Hepatic stellate cell (primary cell): ENCODE measurements at regions not wholly inside any gene's neighbourhood (a gene's known extent, or its start where the extent isn't known, plus 50 kb on each side); places are given as distances from the start of the nearest gene placed in this dataset.
A peak's percentile ranks its signal among the peaks of the same experiment; 100 is the strongest.

Experiments used
- DNase-seq: peaks from one replicate; pipeline ENCODE4 v3.0.0; 2011; ENCODE audit warnings: low spot score

DNA sequence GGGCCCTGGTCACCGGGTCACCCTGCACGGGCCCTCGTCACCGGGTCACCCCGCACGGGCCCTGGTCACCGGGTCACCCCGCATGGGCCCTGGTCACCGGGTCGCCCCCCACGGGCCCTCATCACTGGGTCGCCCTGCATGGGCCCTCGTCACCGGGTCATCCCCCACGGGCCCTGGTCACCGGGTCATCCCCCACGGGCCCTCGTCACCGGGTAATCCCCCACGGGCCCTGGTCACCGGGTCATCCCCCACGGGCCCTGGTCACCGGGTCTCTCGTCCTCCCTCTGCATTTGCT, 77.6 kb downstream of the RIPK4 start:
- no peak for DNase-seq

DNA sequence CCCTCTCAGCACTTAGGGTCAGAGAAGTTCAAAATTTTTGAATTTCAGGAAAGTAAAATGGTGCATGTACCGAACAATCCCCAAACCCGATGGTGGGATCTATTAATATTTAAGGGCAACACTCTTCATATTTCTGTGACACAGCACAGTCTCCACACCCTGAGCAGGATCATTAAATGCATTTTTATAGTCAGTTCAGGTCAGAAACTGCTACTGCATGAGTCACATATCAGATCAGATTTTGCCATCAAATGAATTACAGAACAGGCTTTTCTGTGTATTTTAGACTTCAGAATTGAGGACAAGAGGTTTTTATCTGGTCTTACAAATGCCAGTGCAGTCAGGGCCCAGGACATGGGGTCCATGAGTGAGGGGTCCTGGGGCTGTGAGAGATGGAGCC, 79.2 kb downstream of the RIPK4 start:
- DNase-seq: no peak

DNA sequence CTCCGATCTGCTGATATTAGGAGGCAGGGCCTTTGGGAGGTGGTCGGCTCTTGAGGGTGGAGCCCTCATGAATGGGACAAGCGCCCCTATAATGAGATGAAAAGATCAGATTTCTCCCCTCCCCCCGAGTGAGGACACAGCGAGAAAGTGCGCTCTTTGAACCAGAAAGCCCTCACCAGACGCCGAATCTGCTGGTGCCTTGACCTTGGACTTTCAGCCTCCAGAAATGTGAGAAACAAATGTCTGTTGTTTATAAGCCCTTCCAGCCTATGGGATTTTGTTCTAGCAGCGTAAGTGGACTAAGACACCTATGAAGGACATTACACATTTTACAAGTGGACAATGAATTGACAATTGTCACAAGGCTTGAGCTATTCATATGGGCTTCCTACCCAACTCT, 80.2 kb downstream of the RIPK4 start:
- no peak for DNase-seq

DNA sequence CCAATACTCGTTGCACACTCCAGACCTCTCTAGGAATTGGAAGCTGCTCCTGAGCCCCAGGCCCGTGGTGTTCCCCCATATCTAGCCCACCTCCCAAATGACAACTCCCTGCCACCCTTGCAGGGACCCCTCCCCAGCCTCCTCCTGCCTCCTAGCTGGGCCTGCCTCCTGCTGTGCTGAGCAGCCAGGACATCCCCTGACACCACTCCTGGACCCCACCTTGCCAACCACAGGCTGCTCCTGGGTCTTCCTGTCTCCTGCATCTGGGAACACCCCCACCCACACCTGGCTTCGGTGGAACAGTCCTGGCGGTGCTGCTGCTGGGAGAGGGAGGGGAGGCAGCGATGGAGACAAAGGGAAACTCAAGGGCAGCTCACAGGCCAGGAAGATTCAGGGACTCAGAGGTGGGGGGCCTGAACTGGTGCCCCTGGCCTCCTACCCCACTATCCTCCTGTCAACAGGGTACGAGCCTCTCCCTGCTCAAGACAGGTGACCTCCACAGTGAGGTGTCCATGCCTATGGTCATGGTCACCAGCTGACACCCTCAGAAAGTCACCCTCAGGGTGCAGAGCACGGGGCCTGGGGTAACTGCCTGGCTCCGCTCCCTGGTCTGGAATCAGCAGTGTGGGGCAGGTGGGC, 81.2 kb downstream of the RIPK4 start:
- DNase-seq: no peak

DNA sequence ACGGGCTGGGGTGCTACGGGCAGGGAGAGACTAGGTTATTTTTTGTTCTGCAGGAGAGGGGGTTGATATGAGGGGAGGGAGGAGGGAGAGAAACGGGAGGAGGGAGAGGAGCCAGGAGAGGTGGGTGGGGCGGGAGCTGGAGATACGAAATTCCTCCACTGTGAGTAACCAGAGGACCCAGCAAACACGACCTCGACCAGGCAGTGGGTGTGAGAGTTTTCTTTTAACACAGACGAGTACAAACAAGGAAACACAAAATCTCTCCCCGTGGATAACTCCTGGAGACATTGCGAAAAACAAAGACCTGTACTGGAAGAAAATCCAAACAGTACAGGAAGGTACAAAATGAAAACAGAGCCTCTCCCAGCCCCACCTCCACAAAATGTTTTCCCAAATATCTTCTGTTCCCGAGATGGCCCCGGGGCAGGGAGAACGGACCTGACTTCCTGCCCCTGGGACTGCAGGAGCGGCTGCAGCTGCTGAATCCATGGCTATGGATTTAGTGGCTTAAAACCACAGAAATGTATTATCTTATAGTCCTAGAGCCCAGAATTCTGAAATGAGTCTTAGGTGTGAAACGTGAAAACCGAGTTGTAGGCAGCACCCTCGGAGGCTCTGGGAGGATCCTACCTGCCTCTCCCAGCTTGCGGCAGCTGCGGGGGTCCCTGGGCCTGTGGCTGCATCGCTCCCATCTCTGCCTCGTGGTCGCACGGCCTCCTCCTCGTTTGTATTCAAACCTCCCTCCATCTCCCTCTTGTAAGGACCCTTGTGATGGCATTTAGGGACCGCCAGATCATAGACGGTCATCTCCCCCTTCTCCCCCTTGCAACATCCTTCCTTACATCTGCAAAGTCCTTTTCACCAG, 82.2 kb downstream of the RIPK4 start:
- DNase-seq: peak; percentile 69

DNA sequence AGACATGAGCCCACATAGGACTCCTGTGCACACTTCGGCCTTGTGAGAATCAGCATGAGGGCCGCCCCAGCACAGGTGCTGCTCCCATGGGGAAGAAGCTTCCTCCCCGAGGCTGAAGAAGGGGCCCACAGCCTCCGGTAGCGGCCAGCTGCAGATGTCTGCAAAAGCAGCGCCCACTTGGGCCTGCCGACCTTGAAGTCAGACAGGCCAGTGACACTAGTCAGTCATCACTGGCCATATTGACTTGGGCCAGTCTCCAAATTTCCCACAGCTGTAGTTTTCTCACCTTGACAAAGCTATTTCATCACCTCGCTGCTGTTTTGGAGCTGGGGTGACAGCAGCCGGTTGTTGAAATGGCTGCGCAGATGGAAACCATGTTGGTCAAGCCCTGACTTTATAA, 83.0 kb downstream of the RIPK4 start:
- DNase-seq: no peak

DNA sequence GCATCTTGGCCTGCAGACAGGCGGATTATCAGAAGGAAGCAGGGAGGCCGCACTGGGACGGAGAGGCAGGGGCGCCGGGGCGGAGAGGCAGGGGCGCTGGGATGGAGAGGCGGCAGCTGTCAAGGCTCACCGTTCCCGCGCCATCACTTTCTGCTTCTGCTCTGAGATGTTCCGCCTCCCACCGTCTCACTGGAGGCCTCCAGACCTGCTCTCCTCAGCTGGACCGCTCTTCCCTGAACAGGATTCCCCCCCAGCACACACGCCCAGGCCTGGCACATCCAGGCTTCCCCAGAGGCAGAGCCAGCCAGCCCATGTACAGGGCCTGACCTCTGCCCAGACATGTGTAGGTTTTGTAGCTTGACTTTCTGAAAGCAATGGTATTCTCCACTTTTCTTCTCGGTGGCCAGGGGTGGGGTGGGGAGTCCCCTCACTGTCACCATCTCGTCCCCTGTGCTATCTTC, 84.1 kb downstream of the RIPK4 start:
- DNase-seq: no peak

DNA sequence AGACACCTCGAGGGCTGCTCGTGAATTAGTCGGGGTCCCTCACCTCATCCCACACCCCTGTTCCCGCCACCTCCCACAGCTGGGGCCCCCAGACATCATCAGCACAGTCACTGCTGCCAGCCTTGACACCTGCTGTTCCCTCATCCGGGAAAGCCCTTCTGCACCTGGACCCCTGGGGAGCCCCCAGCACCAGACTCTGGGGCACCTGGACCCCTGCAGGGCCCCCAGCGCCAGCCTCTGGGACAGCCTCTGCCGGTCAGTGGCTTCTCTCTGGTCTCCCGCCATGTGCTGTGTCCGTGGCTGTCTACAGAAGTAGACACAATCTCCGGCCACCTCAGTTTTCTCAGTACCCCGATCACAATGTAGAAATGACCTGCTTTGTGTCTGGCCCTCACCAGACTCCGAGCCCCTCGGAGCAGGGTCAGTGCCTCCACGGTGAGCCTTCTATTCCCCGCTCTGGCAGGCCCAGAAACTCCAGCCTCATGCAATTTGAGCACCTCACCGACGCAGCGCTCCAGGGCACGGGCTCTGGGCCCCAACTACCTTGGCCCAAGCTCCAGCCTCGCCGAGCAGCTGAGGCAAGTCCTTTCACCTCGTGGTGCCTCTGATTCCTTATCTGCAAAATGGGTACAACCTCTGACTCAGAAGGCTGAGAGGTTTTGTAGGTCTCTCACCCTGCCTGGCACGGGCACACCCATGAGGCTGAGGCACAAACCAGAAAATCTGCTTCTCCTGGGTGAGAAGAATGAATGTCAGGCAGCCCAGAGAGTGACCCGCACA, 84.7 kb downstream of the RIPK4 start:
- DNase-seq: no peak

DNA sequence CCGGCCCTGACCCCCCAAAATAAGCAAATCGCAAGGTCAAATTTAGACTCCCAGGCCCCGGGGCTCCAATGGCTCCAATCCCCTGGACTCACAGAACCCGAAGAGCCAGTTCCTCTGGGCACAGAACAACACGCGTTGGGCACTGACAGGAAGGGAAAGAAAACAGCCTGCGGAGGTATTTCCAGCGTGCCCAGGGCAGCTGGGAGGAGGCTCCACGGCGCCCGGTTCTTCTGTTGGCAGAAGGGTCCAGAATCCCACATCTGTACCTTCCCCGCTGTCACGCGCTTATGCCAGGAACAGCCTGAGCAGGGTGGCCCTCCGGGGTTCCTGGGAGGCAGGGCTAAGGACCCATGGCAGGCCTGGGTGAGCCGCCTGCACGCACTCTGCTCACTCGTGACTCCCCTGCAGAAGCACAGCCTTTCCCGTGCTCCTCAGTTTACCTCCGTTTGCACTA, 85.5 kb downstream of the RIPK4 start:
- no peak for DNase-seq

DNA sequence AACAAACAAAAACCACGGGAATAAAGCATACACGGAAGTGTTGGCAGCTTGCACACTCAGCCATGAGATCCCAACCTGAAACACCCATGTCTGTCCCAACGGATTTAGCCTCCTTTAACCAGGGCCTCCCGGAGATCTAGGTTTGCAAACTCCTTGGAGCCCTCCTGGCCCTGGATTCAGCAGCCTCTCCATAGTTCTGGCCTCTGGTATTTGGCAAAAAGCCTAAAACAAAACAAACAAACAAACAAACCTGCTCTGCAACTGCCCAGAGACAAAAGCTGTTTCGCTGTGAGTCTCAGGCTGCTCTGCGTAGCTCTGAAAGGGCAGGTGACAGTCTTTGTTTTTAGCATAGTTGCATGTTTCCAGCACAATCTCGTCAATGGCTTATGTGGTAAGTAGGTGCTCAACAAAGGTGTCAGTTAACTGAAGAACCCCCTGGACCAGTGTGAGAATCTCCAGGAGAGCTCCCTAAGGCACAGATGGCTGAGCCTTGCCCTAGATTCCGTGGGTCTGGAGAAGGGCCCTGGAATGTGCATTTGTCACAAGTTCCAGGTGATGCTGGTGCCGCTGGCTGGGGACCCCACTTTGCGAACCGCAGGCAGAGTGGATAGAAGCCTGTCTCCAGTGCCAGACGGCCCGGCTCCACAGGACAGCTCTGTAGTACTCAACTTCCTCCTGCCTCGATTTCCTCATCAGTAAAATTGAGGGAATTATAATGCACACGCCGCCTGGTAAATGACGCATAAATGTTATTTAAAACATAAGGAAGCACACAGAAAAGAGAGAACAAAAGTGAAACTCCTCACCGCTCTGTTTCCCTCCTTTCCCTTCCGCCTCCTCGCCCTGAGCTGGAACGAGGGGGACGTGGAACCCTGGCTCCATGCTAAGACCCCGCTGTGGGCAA, 86.2 kb downstream of the RIPK4 start:
- no peak for DNase-seq

DNA sequence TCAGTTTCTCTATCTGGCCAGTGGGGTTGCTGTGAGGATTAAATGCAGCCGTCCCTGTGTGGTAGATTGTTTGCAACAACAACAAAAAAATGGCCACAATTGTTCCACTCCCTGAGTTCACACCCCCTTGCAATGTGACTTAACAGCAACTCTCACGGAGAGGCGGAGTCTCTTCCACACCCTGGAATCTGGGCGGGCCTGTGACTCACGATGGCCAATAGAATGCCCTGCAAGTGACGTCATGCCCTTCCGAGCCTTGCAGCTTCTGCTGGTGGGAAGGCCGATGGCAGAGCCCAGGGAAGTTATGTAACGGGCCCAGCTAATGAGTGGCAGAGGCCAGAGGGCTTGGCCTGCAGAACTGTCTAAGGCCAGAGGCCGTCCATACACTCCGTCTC, 87.9 kb downstream of the RIPK4 start:
- peak; percentile 97 for DNase-seq

DNA sequence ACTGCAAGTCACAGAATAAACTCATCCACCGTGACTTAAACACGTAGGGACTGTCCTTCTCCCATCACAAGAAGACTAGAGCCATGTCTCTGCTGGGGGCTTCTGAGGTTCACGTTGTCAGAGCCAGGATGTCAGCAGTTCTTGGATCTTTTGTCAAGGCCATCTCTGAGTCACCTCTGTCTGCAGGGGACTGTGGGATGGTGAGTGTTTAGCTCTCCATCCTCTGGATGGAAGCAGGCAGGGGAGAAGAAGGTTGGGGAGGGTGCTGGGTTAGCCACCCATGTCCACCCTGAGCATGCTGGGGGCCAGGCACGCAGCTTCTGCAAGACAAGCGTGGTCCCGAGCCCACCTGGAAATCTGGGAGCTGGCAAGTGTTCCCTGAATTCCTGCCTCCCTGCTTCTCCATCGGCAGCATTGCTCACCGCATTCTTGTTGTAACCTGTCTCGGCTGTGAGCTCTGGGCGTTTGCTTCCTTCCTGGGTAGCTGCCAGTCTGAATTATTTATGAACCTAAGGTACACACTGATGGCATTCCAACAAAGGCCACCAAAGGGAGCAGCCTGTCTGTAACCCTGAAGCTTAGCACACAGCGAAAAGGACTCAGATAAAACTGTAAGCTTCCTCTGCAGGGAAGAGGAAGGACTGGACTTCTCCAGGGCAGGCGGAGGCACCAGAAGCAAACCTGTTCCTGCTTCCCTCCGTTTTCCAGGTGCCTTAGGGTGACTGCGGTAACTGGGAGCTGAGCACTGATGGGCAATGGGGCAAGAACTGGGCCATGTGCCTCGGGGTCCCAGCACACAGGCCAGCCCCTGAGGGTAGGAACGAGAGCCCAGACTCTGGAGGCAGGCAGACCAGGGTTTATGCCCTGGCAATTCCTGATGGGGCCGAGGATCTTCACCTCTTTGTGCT, 88.6 kb downstream of the RIPK4 start:
- no peak for DNase-seq

DNA sequence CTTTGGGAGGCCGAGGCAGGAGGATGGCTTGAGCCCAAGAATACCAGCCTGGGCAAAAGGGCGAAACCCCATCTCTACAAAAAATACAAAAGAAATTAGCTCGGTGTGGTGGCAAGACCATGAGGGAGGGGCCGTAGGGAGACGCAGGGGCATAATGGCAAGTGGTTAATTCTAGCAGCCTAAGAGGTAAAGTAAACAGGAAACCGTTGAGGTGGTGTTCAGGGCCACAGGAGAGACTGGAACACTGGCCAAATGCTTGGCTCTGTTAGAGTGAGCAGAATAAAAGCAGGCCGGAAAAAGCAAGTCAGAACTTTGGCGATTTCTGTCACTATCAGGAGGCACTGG, 89.2 kb downstream of the RIPK4 start:
- DNase-seq: no peak

DNA sequence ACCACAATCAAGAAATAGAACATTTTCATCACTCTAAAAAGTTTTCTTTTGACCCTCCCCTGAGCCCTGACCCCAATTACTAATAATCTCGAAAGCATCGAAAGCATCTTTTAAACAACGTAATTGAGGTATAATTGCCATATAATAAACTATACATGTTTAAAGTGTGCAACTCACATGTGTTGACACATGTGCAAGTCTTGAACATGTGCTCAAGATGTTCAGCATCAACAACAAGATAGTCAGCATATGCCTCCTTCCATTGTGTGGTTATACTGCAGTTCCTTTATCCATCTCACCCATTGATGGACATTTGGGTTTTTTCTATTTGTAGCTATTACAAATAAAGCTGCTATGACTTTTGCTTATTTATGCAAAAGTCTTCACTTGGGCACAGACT, 90.7 kb downstream of the RIPK4 start:
- no peak for DNase-seq

DNA sequence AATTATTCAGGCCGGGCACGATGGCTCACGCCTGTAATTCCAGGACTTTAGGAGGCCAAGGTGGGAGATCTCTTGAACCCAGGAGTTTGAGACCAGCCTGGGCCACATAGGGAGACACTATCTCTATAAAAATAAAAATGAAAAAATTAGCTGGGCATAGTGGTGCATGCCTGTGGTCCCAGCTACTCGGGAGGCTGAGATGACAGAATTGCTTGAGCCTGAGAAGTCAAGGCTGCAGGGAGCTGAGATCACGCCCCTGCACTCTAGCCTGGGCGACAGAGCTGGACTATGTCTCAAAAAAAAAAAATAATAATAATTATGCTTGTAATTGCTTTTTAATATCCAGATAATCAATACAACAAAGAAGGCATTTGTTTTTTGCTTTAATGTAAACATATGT, 91.3 kb downstream of the RIPK4 start:
- no peak for DNase-seq

DNA sequence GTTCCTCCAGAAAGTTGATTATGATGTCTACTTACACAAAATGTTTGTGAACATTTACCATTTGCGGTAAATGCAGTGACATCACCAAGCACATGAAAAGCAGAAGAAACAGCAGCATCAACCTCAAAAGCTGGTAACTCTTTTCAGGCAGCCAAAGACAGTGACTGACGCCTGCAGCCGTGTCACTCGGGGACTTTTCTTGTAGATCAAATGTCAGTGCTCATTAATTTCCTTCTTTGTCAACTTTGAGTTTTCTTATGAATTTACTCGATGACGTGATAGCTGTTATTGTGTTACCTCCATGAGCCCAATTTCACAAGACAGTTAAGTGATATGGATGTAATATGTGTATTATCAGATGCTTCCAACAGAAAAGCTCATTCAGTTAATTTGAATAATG, 92.5 kb downstream of the RIPK4 start:
- DNase-seq: no peak

DNA sequence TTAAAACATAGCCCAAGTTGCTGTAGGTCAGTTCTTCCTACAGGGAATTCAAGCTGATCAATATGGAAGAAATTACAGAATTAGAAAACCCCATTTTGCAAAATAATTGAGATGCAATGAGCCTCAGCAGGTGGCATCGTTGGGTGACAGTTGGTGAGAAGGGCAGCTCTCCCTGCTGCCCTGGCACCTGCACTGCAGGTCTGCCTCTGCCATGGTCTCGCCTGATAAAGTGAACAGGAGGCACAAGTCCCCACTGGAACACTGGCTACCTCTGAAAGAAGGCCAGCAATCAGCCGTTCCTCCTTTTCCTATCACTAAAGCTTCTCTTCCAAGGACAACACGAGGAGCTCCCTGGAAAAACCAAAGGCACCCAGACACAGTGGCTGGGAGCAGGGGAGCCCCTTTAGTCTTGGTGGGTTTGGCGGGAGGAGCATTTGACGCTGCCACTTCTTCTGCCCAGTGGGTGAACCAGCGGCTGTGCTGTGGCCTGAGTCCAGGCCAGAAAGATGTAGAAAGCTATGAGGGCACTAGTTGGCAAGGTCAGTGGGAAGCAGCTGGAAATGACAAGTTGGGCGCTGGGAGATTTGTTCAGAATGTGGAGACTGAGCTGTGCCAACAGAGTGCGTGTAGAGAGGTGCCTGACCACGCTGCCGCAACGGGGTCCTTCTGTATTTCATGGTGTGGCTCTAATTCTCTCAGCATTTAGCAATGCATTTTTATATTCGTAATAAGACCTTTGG, 93.1 kb downstream of the RIPK4 start:
- no peak for DNase-seq

DNA sequence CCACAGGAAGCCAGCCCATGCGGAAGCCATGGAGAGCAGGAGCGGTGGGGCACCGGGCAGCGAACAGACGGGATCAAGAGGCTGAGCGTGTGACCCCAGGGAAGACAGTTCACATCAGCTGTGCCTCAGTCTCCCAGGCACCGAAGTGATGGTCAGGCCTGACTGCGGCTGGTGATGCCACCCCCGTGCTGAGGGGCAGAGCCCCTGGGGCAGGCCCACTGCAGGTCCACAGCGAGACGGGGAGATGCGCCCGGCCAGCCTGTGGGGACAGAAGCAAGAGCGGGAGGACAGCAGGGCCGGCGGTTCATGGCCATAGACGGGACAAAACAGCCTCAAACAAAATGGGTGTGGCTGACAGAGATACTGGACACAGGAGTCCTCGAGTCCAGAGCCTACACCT, 93.8 kb downstream of the RIPK4 start:
- no peak for DNase-seq

DNA sequence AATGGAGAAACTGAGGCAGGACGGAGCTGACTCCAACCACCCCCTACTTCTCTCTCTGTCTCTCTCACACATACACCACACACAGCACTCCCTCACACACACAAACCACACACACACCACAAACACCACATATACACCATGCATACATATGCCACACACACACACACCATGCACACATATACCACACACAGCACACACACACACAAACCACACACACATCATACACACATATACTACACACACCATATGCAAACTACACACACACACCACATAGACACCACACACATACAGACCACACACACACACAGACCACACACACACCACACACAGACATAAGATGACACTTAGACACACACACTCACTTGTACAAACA, 94.3 kb downstream of the RIPK4 start:
- no peak for DNase-seq

DNA sequence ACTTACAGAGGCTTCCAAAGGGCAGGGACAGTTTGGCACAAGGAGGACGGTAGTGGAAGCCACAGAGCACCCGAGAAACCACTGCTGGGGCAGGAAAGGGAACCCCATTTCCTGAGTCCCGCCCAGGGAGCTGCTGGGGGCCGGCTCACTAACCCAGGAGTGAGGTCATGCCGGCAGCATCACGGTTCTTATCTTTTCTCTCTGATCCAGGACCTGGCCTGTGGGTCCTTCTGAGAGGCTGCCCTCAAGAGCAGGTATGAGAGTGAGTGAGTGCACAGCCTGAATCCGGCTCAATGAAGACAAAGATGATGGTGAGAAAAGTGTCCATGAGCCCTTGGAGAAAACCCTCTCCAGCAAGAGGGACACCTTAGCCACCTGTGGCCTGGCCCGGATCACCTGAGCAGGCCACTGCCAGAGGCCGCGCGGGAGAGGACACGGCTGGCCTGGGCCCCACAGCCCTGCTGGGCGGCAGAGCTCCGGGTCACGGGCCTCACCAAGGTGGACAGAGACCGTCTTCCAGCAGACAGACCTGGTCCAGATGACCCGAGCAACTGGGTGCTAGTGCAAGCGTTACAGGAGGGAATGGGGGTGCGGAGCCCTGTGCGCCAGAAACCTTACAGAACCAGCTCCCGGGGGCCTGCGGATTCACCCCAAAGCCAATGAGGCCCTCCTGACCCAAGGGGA, 94.9 kb downstream of the RIPK4 start:
- DNase-seq: no peak
